Trophoblast cell (in vitro differentiated cells and primary cell): ENCODE measurements at regions not wholly inside any gene's neighbourhood (a gene's known extent, or its start where the extent isn't known, plus 50 kb on each side); places are given as distances from the start of the nearest gene placed in this dataset.

Experiments
- DNase-seq, 2 donors: peaks; one replicate each; pipeline ENCODE4 v3.0.0-alpha.2; 2016
- H2AFZ ChIP-seq: 2 replicates; pipeline ENCODE4 v1.6.1; 2013; ENCODE audit warnings: low read length, moderate library complexity, mild to moderate bottlenecking; ENCODE audit not compliant: insufficient read depth, poor library complexity
- H2AK5ac ChIP-seq: 2 replicates; pipeline ENCODE4 v1.6.1; 2013; ENCODE audit warnings: mild to moderate bottlenecking, low read length
- H2BK120ac ChIP-seq: 2 replicates; pipeline ENCODE4 v1.6.1; 2013; ENCODE audit warnings: low read length, mild to moderate bottlenecking, moderate library complexity; ENCODE audit not compliant: insufficient read depth, poor library complexity
- H2BK12ac ChIP-seq: 2 replicates; pipeline ENCODE4 v1.6.1; 2013; ENCODE audit warnings: mild to moderate bottlenecking, low read length, moderate library complexity
- H2BK5ac ChIP-seq: 2 replicates; pipeline ENCODE4 v1.6.1; 2013; ENCODE audit warnings: low read length, low read depth, moderate library complexity, mild to moderate bottlenecking; ENCODE audit not compliant: poor library complexity
- H3K14ac ChIP-seq: 2 replicates; pipeline ENCODE4 v1.6.1; 2013; ENCODE audit warnings: mild to moderate bottlenecking, low read length
- H3K18ac ChIP-seq: 2 replicates; pipeline ENCODE4 v1.6.1; 2013; ENCODE audit warnings: mild to moderate bottlenecking, low read length
- H3K23ac ChIP-seq: 2 replicates; pipeline ENCODE4 v1.6.1; 2013; ENCODE audit warnings: low read length
- H3K27ac ChIP-seq: 2 replicates; pipeline ENCODE4 v1.5.1; 2013; ENCODE audit warnings: low read depth, mild to moderate bottlenecking, inconsistent platforms, low read length, moderate library complexity
- H3K27me3 ChIP-seq: 2 replicates; pipeline ENCODE4 v1.6.1; 2013; ENCODE audit warnings: inconsistent platforms, mild to moderate bottlenecking, low read length, moderate library complexity; ENCODE audit not compliant: insufficient read depth
- H3K36me3 ChIP-seq, 2 experiments: 1 replicate in 1 of 2; 2 replicates in 1 of 2; pipeline ENCODE4 v1.6.1; 2013; ENCODE audit warnings: low read length in 2 of 2, mild to moderate bottlenecking in 2 of 2, moderate library complexity in 1 of 2; ENCODE audit not compliant: insufficient read depth in 2 of 2, control insufficient read depth in 1 of 2
- H3K4ac ChIP-seq: 2 replicates; pipeline ENCODE4 v1.6.1; 2013; ENCODE audit warnings: low read depth, mild to moderate bottlenecking, low read length, moderate library complexity
- H3K4me1 ChIP-seq, 2 experiments: 1 replicate in 1 of 2; 2 replicates in 1 of 2; pipeline ENCODE4 v1.6.1; 2013; ENCODE audit warnings: low read length in 2 of 2, mild to moderate bottlenecking in 2 of 2, moderate library complexity in 1 of 2; ENCODE audit not compliant: insufficient read depth in 2 of 2, control insufficient read depth in 1 of 2
- H3K4me2 ChIP-seq: 2 replicates; pipeline ENCODE4 v1.6.1; 2013; ENCODE audit warnings: inconsistent platforms, mild to moderate bottlenecking, low read length, moderate library complexity
- H3K4me3 ChIP-seq: 2 replicates; pipeline ENCODE4 v1.5.1; 2013; ENCODE audit warnings: mild to moderate bottlenecking, low read depth, low read length, inconsistent platforms
- H3K79me1 ChIP-seq: one replicate; pipeline ENCODE4 v1.6.1; 2013; ENCODE audit warnings: low read length
- H3K79me2 ChIP-seq: 2 replicates; pipeline ENCODE4 v1.6.1; 2013; ENCODE audit warnings: low read length, mild to moderate bottlenecking; ENCODE audit not compliant: control insufficient read depth, insufficient read depth, poor library complexity
- H3K9ac ChIP-seq: 2 replicates; pipeline ENCODE4 v1.6.1; 2013; ENCODE audit warnings: mild to moderate bottlenecking, low read length
- H3K9me3 ChIP-seq: 2 replicates; pipeline ENCODE4 v1.6.1; 2013; ENCODE audit warnings: low read depth, mild to moderate bottlenecking, control low read depth, inconsistent platforms, low read length; ENCODE audit not compliant: insufficient read depth
- H4K12ac ChIP-seq: 2 replicates; pipeline ENCODE4 v1.6.1; 2013; ENCODE audit warnings: low read depth, mild to moderate bottlenecking, low read length, moderate library complexity
- H4K8ac ChIP-seq: 2 replicates; pipeline ENCODE4 v1.6.1; 2013; ENCODE audit warnings: low read depth, mild to moderate bottlenecking, low read length, moderate library complexity
- H4K91ac ChIP-seq: one replicate; pipeline ENCODE4 v1.6.1; 2013; ENCODE audit warnings: low read depth, mild to moderate bottlenecking, low read length, moderate library complexity
- WGBS: extraction: QIAGEN DNeasy Blood & Tissue Kit; methylation state at CpG from one replicate; pipeline ENCODE4 v1.1.7; 2013; ENCODE audit warnings: missing lambda C conversion rate; ENCODE audit not compliant: insufficient read length, insufficient coverage; ENCODE audit errors: extremely low coverage; 5-methylcytosine and 5-hydroxymethylcytosine counted together

DNA sequence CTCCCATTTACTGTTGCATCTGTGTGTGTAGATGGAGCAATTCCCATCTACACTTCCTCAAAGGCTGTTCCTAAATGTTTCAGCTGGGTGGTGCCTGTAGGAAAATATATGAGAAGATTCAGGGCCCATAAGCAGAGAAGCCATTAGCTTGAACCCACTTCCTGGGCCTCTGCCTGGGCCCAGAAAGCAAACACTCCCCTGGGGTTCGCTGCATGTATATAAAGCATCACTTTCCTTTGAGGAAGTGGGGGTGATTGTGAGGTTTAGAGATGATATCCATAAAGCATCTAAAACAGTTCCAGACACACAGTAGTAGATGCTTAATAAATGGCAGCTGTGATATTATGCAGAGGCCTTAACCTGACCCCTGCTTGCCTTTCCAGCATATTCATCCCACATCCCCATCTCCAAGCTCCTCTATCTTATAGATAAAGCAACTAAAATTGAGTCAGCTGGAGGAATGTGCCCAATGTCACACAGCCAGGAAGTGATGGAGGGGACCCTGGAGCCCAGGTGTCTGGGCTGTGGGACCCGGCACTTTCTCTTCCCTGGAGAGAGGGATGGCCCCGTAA lies 280.0 kb upstream of the CRY1 start:
- Histone ChIP-seq H3K9ac (no peak overlapping the region), H3K4me3 (no peak overlapping the region), H3K36me3 (no peaks in the 10 kb centered on the region), H3K27ac (no peak overlapping the region), H3K4me1 (no peaks in the 10 kb centered on the region), H3K18ac (no peak overlapping the region), H3K4ac (no peak overlapping the region), H2BK5ac (no peak overlapping the region), H4K8ac (no peak overlapping the region), H3K23ac (no peak overlapping the region), H2AFZ (no peak overlapping the region), H3K79me1 (no peaks in the 10 kb centered on the region), H2AK5ac (no peak overlapping the region), H3K79me2 (no peaks in the 10 kb centered on the region), H3K27me3 (no peaks in the 10 kb centered on the region), H2BK120ac (no peak overlapping the region), H4K91ac (no peak overlapping the region), H2BK12ac (no peak overlapping the region), H3K4me2 (no peak overlapping the region), H4K12ac (no peak overlapping the region), H3K9me3 (no peaks in the 10 kb centered on the region), H3K14ac (no peak overlapping the region)
- no peak for DNase-seq
- WGBS = no CpG with 5 or more reads among the region's 3 CpGs

DNA sequence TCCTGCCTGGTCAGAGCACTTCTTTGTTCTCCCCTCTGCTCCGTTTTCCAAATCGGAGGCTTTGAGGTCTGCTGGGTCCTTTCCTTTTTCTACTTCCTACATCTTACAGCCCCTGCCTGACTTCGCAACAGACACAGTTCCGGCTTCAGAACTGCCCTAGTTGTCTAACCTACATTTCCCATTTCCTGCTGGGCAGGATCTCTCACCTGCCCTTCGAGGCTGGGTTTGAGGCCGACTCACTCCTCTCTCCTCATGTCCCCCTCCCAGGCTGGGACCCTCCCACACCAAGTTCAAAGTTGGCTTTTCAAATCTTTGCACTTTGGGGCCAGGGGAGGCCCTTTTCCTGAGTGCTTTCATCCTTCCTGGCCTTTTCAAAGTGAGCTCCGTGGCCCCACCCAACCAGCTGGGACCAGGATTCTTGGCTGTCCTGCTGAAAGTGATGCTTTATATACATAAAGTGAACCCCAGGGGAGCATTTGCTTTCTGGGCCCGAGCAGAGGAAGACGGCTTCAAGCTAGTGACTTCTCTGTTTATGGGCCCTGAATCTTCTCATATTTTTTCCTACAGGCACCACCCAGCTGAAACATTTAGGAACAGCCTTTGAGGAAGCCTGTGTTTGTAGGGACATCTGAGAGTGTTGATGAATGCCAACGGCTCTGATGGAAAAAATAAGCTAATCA lies 281.0 kb upstream of the CRY1 start:
- Histone ChIP-seq H3K9me3 (no peaks in the 10 kb centered on the region), H3K27me3 (no peaks in the 10 kb centered on the region), H3K14ac (no peak overlapping the region), H4K12ac (no peak overlapping the region), H2BK5ac (no peak overlapping the region), H3K27ac (no peak overlapping the region), H3K36me3 (no peaks in the 10 kb centered on the region), H3K9ac (no peak overlapping the region), H2BK12ac (no peak overlapping the region), H2AFZ (no peak overlapping the region), H3K4me3 (no peak overlapping the region), H3K79me1 (no peaks in the 10 kb centered on the region), H4K91ac (no peak overlapping the region), H3K4ac (no peak overlapping the region), H3K18ac (no peak overlapping the region), H3K23ac (no peak overlapping the region), H3K79me2 (no peaks in the 10 kb centered on the region), H3K4me1 (no peaks in the 10 kb centered on the region), H2BK120ac (no peak overlapping the region), H2AK5ac (no peak overlapping the region), H4K8ac (no peak overlapping the region), H3K4me2 (no peak overlapping the region)
- DNase-seq = no peak
- WGBS = no CpG with 5 or more reads among the region's 10 CpGs

DNA sequence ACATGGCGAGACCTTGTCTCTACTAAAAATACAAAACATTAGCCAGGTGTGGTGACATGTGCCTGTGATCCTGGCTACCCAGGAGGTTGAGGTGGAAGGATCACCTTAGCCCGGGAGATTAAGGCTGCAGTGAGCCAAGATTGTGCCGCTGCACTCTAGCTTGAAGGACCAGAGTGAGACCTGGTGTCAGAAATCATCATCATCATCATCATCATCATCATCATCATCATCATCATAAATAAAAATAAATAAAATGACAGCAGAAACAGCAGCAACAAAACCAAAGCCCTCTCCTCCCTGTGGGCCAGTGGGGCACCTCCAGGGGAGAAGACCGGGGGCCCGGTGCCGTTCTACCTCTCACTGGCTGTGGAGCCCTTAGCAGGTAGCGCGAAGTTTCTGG lies 281.9 kb upstream of the CRY1 start:
- Histone ChIP-seq H3K4me1 (no peaks in the 10 kb centered on the region), H4K8ac (no peak overlapping the region), H3K9me3 (no peaks in the 10 kb centered on the region), H3K4me3 (no peak overlapping the region), H2BK12ac (no peak overlapping the region), H3K9ac (no peak overlapping the region), H2AK5ac (no peak overlapping the region), H3K79me1 (no peaks in the 10 kb centered on the region), H4K12ac (no peak overlapping the region), H2BK120ac (no peak overlapping the region), H2BK5ac (no peak overlapping the region), H4K91ac (no peak overlapping the region), H3K27ac (no peak overlapping the region), H3K23ac (no peak overlapping the region), H3K4ac (no peak overlapping the region), H3K27me3 (no peaks in the 10 kb centered on the region), H3K79me2 (no peaks in the 10 kb centered on the region), H3K4me2 (no peak overlapping the region), H3K36me3 (no peaks in the 10 kb centered on the region), H3K14ac (no peak overlapping the region), H2AFZ (no peak overlapping the region), H3K18ac (no peak overlapping the region)
- WGBS = no CpG with 5 or more reads among the region's 8 CpGs
- no peak for DNase-seq

DNA sequence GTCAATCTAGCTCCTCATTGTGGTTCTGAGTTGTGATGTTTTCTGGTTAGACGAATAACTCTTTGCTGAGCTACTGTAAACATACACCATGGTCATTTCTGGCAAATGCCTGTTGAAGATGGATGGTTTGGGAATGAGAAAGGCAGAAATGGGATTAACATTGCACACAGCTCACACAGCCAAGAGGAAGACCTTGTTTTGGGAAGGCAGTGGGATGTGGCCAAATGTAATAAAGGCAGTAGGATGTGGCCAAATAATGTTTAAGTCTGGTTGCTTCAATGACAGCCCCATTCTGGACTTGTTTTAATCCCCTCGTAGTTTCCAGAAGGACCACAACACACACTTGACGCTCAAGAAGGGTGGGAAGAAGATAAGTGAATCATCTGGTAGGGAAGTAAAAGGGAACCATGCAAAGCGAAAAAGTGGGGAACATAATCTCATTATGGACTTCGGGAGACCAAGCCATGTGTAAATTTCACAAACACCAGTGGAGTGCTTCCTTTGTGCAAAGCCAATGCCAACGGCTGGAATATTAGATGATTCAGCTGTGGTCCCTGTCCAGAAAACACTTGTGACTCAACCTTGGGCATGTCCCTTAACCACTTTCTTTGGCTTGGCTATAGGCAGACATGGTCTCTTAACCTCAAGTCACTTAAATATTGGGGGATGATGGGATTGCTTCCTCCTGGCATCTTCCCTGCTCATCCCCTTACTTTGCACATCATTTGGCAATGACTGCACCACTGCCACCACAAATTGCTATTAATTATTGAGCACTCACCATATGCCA lies 284.4 kb upstream of the CRY1 start:
- no CpG with 5 or more reads among the region's 6 CpGs for whole genome bisulfite sequencing
- Histone ChIP-seq H3K4ac (no peak overlapping the region), H3K14ac (no peak overlapping the region)

More for the DNA sequence above, 284.4 kb upstream of the CRY1 start:
- Histone ChIP-seq H3K27ac (no peak overlapping the region), H3K4me1 (no peaks in the 10 kb centered on the region), H2BK12ac (no peak overlapping the region), H3K27me3 (no peaks in the 10 kb centered on the region), H3K9ac (no peak overlapping the region), H2AFZ (no peak overlapping the region), H2BK5ac (no peak overlapping the region), H2BK120ac (no peak overlapping the region), H2AK5ac (no peak overlapping the region), H3K4me3 (no peak overlapping the region), H3K4me2 (no peak overlapping the region), H3K23ac (no peak overlapping the region), H4K8ac (no peak overlapping the region), H3K79me2 (no peaks in the 10 kb centered on the region), H3K79me1 (no peaks in the 10 kb centered on the region), H4K12ac (no peak overlapping the region), H3K36me3 (no peaks in the 10 kb centered on the region), H3K9me3 (no peaks in the 10 kb centered on the region), H4K91ac (no peak overlapping the region), H3K18ac (no peak overlapping the region)
- no peak for DNase-seq
